Cardiac muscle cell (in vitro differentiated cells and primary cell): ENCODE measurements at regions not wholly inside any gene's neighbourhood (a gene's known extent, or its start where the extent isn't known, plus 50 kb on each side); places are given as distances from the start of the nearest gene placed in this dataset.
"Not testable (repeated sequence)": the region's sequence is repeated elsewhere in the genome, so short reads cannot be mapped to it uniquely, and the experiment has no call there.

Source experiments
- DNase-seq, 2 donors: peaks; one replicate each; pipeline versions ENCODE4 v3.0.0 to v3.0.0-alpha.2; 2010 to 2017; ENCODE audit warnings: low read depth in 1 of 2, low spot score in 1 of 2
- H3K27ac ChIP-seq: fragments of 200-600 bp; sonication (generic); 2 replicates; pipeline ENCODE4 v1.5.1; 2016
- H3K27me3 ChIP-seq: fragments of 200-600 bp; sonication (generic); 2 replicates; pipeline ENCODE4 v1.6.0; 2016; ENCODE audit warnings: control low read depth
- H3K36me3 ChIP-seq: fragments of 200-600 bp; sonication (generic); 2 replicates; pipeline ENCODE4 v1.5.1; 2016; ENCODE audit warnings: control low read depth
- H3K4me1 ChIP-seq: fragments of 200-600 bp; sonication (generic); 2 replicates; pipeline ENCODE4 v1.8.1; 2017; ENCODE audit warnings: low read depth, mild to moderate bottlenecking, mixed run types
- H3K4me3 ChIP-seq: fragments of 200-600 bp; sonication (generic); 2 replicates; pipeline ENCODE4 v1.5.1; 2016; ENCODE audit warnings: mild to moderate bottlenecking
- H3K9me3 ChIP-seq: fragments of 200-600 bp; sonication (generic); 2 replicates; pipeline ENCODE4 v1.5.1; 2017; ENCODE audit warnings: low read depth, mild to moderate bottlenecking, control low read depth
- CTCF ChIP-seq: IDR thresholded peaks from 2 replicates; pipeline ENCODE4 v1.5.1; 2012; ENCODE audit warnings: low read depth, mild to moderate bottlenecking, low read length

GRCh38 chr15:62249501-62249900 lies 84.4 kb upstream of the C2CD4B start:
- Histone ChIP-seq H3K27ac (no peak overlapping the region), H3K4me3 (no peak overlapping the region), H3K9me3 (no peaks in the 10 kb centered on the region), H3K27me3 (no peaks in the 10 kb centered on the region), H3K36me3 (no peaks in the 10 kb centered on the region), H3K4me1 (no peaks in the 10 kb centered on the region)
- DNase-seq = no peak
- no peak for TF ChIP-seq CTCF

GRCh38 chr15:62250186-62250585 lies 85.1 kb upstream of the C2CD4B start:
- H3K9me3 ChIP-seq = no peaks in the 10 kb centered on the region
- no peak overlapping the region for H3K4me3 ChIP-seq
- H3K4me1 ChIP-seq = no peaks in the 10 kb centered on the region
- H3K36me3 ChIP-seq = no peaks in the 10 kb centered on the region
- H3K27ac ChIP-seq = no peak overlapping the region
- TF ChIP-seq CTCF = no peak
- no peaks in the 10 kb centered on the region for H3K27me3 ChIP-seq
- DNase-seq = no peak

- Histone ChIP-seq H3K9me3 (no peaks in the 10 kb centered on the region), H3K36me3 (no peaks in the 10 kb centered on the region), H3K27ac (no peak overlapping the region), H3K4me1 (no peaks in the 10 kb centered on the region), H3K4me3 (no peak overlapping the region), H3K27me3 (no peaks in the 10 kb centered on the region)
- no peak for TF ChIP-seq CTCF
- DNase-seq = no peak
Measured at GRCh38 chr15:62250978-62251377, 85.9 kb upstream of the C2CD4B start.

GRCh38 chr15:62253294-62253693 lies 88.2 kb upstream of the C2CD4B start:
- no peaks in the 10 kb centered on the region for H3K9me3 ChIP-seq
- no peak overlapping the region for H3K4me3 ChIP-seq
- no peak for TF ChIP-seq CTCF
- no peaks in the 10 kb centered on the region for H3K4me1 ChIP-seq
- no peak overlapping the region for H3K27ac ChIP-seq
- no peaks in the 10 kb centered on the region for H3K36me3 ChIP-seq
- no peaks in the 10 kb centered on the region for H3K27me3 ChIP-seq
- peak in 1 of 2 donors; percentile 8 for DNase-seq

GRCh38 chr15:62254137-62254934 lies 89.3 kb upstream of the C2CD4B start:
- Histone ChIP-seq H3K27me3 (no peaks in the 10 kb centered on the region), H3K36me3 (no peaks in the 10 kb centered on the region), H3K9me3 (no peaks in the 10 kb centered on the region), H3K4me3 (no peak overlapping the region), H3K27ac (no peak overlapping the region), H3K4me1 (no peaks in the 10 kb centered on the region)
- DNase-seq = peak; percentile 77 to 80
- TF ChIP-seq CTCF = peak; percentile 92

GRCh38 chr15:62256430-62256829 lies 91.3 kb upstream of the C2CD4B start:
- not testable (repeated sequence) for H3K27ac ChIP-seq

More at GRCh38 chr15:62256430-62256829, 91.3 kb upstream of the C2CD4B start:
- not testable (repeated sequence) for H3K9me3 ChIP-seq, H3K27me3 ChIP-seq, H3K4me1 ChIP-seq, H3K4me3 ChIP-seq, H3K36me3 ChIP-seq
- peak in 1 of 2 donors; percentile 35 for DNase-seq
